CD14-positive monocyte (primary cell): ENCODE measurements at regions not wholly inside any gene's neighbourhood (a gene's known extent, or its start where the extent isn't known, plus 50 kb on each side); places are given as distances from the start of the nearest gene placed in this dataset.

Experiments
- DNase-seq, 3 donors: peaks; one replicate each; pipeline ENCODE4 v3.0.0-alpha.2; 2011 to 2022
- H2AFZ ChIP-seq: 2 replicates; pipeline ENCODE4 v1.6.0; 2012; ENCODE audit warnings: mild to moderate bottlenecking, low read depth, low read length, inconsistent platforms; ENCODE audit not compliant: insufficient read depth, poor library complexity, severe bottlenecking
- H3K27ac ChIP-seq, 2 donors: 1 replicate in 1 of 2; 2 replicates in 1 of 2; pipeline ENCODE4 v1.5.1; 2012 to 2013; ENCODE audit warnings: low read length in 2 of 2, control low read depth in 1 of 2, inconsistent platforms in 1 of 2, low read depth in 1 of 2, mild to moderate bottlenecking in 1 of 2
- H3K27me3 ChIP-seq, 2 donors: one replicate each; pipeline versions ENCODE4 v1.6.0 to v1.6.1; 2011 to 2013; ENCODE audit warnings: low read length in 2 of 2; ENCODE audit not compliant: control insufficient read depth in 2 of 2, insufficient read depth in 2 of 2
- H3K36me3 ChIP-seq, 2 donors: replicated peaks in 1 of 2; 1 replicate in 1 of 2; 2 replicates in 1 of 2; pipeline versions ENCODE4 v1.5.1 to v1.6.1; 2012 to 2013; ENCODE audit warnings: low read length in 2 of 2, control low read depth in 1 of 2, inconsistent platforms in 1 of 2, mild to moderate bottlenecking in 1 of 2; ENCODE audit not compliant: insufficient read depth in 2 of 2, control insufficient read depth in 1 of 2
- H3K4me1 ChIP-seq, 2 donors: 1 replicate in 1 of 2; 2 replicates in 1 of 2; pipeline versions ENCODE4 v1.5.1 to v1.6.1; 2012 to 2013; ENCODE audit warnings: low read length in 2 of 2, control low read depth in 1 of 2, inconsistent platforms in 1 of 2, mild to moderate bottlenecking in 1 of 2, moderate library complexity in 1 of 2; ENCODE audit not compliant: insufficient read depth in 2 of 2, control insufficient read depth in 1 of 2
- H3K4me2 ChIP-seq: replicated peaks from 2 replicates; pipeline ENCODE3; 2012; ENCODE audit warnings: low read length, moderate library complexity, mild to moderate bottlenecking; ENCODE audit not compliant: poor library complexity, severe bottlenecking; ENCODE audit errors: extremely low read depth
- H3K4me3 ChIP-seq, 3 experiments: fragments of 200-600 bp in 1 of 3; sonication (generic) in 1 of 3; replicated peaks in 1 of 3; 1 replicate in 2 of 3; 2 replicates in 1 of 3; pipeline ENCODE4 v1.5.1; 2011 to 2013; ENCODE audit warnings: low read length in 3 of 3, mild to moderate bottlenecking in 3 of 3, control low read depth in 2 of 3, low read depth in 2 of 3, inconsistent platforms in 1 of 3, moderate library complexity in 1 of 3
- H3K79me2 ChIP-seq: 2 replicates; pipeline ENCODE4 v1.6.0; 2012; ENCODE audit warnings: mild to moderate bottlenecking, control low read depth, inconsistent platforms, low read length, moderate library complexity; ENCODE audit not compliant: insufficient read depth
- H3K9ac ChIP-seq: 2 replicates; pipeline ENCODE4 v1.6.0; 2017; ENCODE audit warnings: low read length, mild to moderate bottlenecking; ENCODE audit not compliant: insufficient read depth, poor library complexity, severe bottlenecking
- H3K9me3 ChIP-seq, 2 donors: replicated peaks in 1 of 2; 1 replicate in 1 of 2; 2 replicates in 1 of 2; pipeline versions ENCODE4 v1.5.1 to v1.6.1; 2012 to 2013; ENCODE audit warnings: low read length in 2 of 2, control low read depth in 1 of 2; ENCODE audit not compliant: control insufficient read depth in 1 of 2, insufficient read depth in 1 of 2
- H4K20me1 ChIP-seq: 2 replicates; pipeline ENCODE4 v1.6.0; 2012; ENCODE audit warnings: mild to moderate bottlenecking, low read length, control low read depth, moderate library complexity; ENCODE audit not compliant: insufficient read depth
- H3K27ac Mint-ChIP-seq, 7 donors: one replicate each; pipeline ENCODE4 v1.8.0; 2020; ENCODE audit warnings: mild to moderate bottlenecking in 7 of 7, mixed read lengths in 7 of 7, moderate library complexity in 6 of 7, inconsistent platforms in 2 of 7
- H3K27me3 Mint-ChIP-seq, 3 donors: one replicate each; pipeline ENCODE4 v1.8.0; 2021 to 2022; ENCODE audit warnings: low read depth in 3 of 3, mild to moderate bottlenecking in 3 of 3, mixed read lengths in 3 of 3, moderate library complexity in 3 of 3, inconsistent platforms in 1 of 3
- H3K36me3 Mint-ChIP-seq, 2 donors: one replicate each; pipeline ENCODE4 v1.8.0; 2020; ENCODE audit warnings: mixed read lengths in 2 of 2, inconsistent platforms in 1 of 2, mild to moderate bottlenecking in 1 of 2
- H3K4me1 Mint-ChIP-seq: one replicate; pipeline ENCODE4 v1.8.0; 2020; ENCODE audit warnings: mild to moderate bottlenecking, mixed read lengths
- H3K4me3 Mint-ChIP-seq, 2 donors: one replicate each; pipeline ENCODE4 v1.8.0; 2020; ENCODE audit warnings: mild to moderate bottlenecking in 2 of 2, mixed read lengths in 2 of 2, moderate library complexity in 1 of 2
- H3K9me3 Mint-ChIP-seq, 7 donors: one replicate each; pipeline ENCODE4 v1.8.0; 2020 to 2022; ENCODE audit warnings: mixed read lengths in 7 of 7, mild to moderate bottlenecking in 6 of 7, moderate library complexity in 6 of 7, inconsistent platforms in 2 of 7
- WGBS: methylation state at CpG from one replicate; pipeline ENCODE4 v1.1.5; 2013; ENCODE audit warnings: missing lambda C conversion rate; ENCODE audit not compliant: insufficient coverage; 5-methylcytosine and 5-hydroxymethylcytosine counted together
- intact Hi-C, 2 donors: fragments of 100-400 bp; cut with micrococcal nuclease; formaldehyde crosslinking; loops; one replicate each; pipeline versions ENCODE4 v1.15.0 to v1.15.1; 2023
- TF ChIP-seq, protein P1 (sequence below): fragments of 200-600 bp; IDR thresholded peaks from one replicate; pipeline ENCODE4 v1.8.0; 2022; ENCODE audit warnings: antibody characterized with exemption, mild to moderate bottlenecking

DNA sequence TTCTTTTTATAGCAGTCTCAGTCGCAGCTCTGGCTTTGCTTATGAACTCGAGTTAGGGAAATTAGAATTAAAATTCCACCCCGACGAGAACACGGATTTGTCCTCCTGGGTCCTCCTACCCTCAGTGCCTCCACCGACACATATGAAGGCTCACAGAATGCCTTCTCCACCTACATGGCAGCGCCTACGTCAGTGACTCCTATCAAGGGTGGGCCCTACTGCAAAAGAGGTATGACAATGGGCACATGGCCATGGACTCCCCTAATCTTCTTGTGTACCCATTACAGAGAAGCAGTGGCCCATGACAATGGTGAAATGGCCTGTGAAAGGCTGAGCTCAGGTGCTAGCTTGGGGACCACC, 173.0 kb upstream of the TLE3 start:
- Mint-ChIP-seq H3K36me3 (peaks cover 13 to 26% of the 10 kb centered on the region in 2 donors), H3K4me3 (peak overlapping the region in 1 of 2 donors; percentile 52), H3K27ac (peak overlapping the region in 6 of 7 donors; percentile 46 to 88 (median 72)), H3K4me1 (peaks cover 65% of the 10 kb centered on the region), H3K27me3 (peaks cover 9 to 15% (median 12%) of the 10 kb centered on the region in 3 donors), H3K9me3 (peaks cover 0 to 3% (median 0%) of the 10 kb centered on the region in 7 donors)
- no peak overlapping the region for H3K9ac ChIP-seq
- 83% methylated on average over 6 of the region's 8 CpGs for WGBS
- H3K27me3 ChIP-seq = peaks cover 0 to 3% of the 10 kb centered on the region in 2 donors
- DNase-seq = no peak
- no peak overlapping the region for H3K4me2 ChIP-seq
- TF ChIP-seq, protein P1, sequence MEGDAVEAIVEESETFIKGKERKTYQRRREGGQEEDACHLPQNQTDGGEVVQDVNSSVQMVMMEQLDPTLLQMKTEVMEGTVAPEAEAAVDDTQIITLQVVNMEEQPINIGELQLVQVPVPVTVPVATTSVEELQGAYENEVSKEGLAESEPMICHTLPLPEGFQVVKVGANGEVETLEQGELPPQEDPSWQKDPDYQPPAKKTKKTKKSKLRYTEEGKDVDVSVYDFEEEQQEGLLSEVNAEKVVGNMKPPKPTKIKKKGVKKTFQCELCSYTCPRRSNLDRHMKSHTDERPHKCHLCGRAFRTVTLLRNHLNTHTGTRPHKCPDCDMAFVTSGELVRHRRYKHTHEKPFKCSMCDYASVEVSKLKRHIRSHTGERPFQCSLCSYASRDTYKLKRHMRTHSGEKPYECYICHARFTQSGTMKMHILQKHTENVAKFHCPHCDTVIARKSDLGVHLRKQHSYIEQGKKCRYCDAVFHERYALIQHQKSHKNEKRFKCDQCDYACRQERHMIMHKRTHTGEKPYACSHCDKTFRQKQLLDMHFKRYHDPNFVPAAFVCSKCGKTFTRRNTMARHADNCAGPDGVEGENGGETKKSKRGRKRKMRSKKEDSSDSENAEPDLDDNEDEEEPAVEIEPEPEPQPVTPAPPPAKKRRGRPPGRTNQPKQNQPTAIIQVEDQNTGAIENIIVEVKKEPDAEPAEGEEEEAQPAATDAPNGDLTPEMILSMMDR = no peak
- no peak overlapping the region for H3K4me3 ChIP-seq
- H4K20me1 ChIP-seq = no peaks in the 10 kb centered on the region
- no peak overlapping the region for H2AFZ ChIP-seq
- intact Hi-C loops = loop anchor here (2.0 to 5.0 kb wide), 3 partner anchors 33 to 170 kb away; no protein-coding TSS in a partner anchor
- H3K9me3 ChIP-seq = no peaks in the 10 kb centered on the region
- H3K27ac ChIP-seq = peak overlapping the region in 1 of 2 donors; percentile 62
- peaks cover 60 to 64% of the 10 kb centered on the region in 2 donors for H3K4me1 ChIP-seq
- no peaks in the 10 kb centered on the region for H3K36me3 ChIP-seq
- H3K79me2 ChIP-seq = no peaks in the 10 kb centered on the region

GRCh38 chr15:70269991-70270751, 172.5 kb upstream of the TLE3 start:
- Mint-ChIP-seq H3K9me3 (peaks cover 0 to 3% (median 0%) of the 10 kb centered on the region in 7 donors), H3K36me3 (peaks cover 13 to 26% of the 10 kb centered on the region in 2 donors), H3K4me1 (peaks cover 70% of the 10 kb centered on the region), H3K27me3 (peaks cover 9 to 15% (median 12%) of the 10 kb centered on the region in 3 donors), H3K4me3 (peak overlapping the region in 1 of 2 donors; percentile 52), H3K27ac (peak overlapping the region; percentile 33 to 78 (median 67))
- Histone ChIP-seq H3K27ac (peak overlapping the region in 1 of 2 donors; percentile 28), H3K27me3 (peaks cover 0 to 3% of the 10 kb centered on the region in 2 donors), H3K4me3 (no peak overlapping the region), H3K79me2 (no peaks in the 10 kb centered on the region), H3K4me2 (no peak overlapping the region), H3K36me3 (no peaks in the 10 kb centered on the region), H3K4me1 (peaks cover 66 to 70% of the 10 kb centered on the region in 2 donors), H4K20me1 (no peaks in the 10 kb centered on the region), H3K9me3 (no peaks in the 10 kb centered on the region), H2AFZ (no peak overlapping the region), H3K9ac (no peak overlapping the region)
- DNase-seq = peak in 2 of 3 donors; percentile 44 to 68
- intact Hi-C loops = loop anchor here (2.0 to 10.0 kb wide), 7 partner anchors 33 to 217 kb away; no protein-coding TSS in a partner anchor
- 6% methylated on average over 8 of the region's 10 CpGs for WGBS
- TF ChIP-seq, protein P1 = no peak
